Neural crest cell (in vitro differentiated cells): ENCODE measurements at regions not wholly inside any gene's neighbourhood (a gene's known extent, or its start where the extent isn't known, plus 50 kb on each side); places are given as distances from the start of the nearest gene placed in this dataset.

Experiments
- DNase-seq: peaks from one replicate; pipeline ENCODE4 v3.0.0; 2021; ENCODE audit warnings: low read depth, mixed read lengths, low spot score
- H3K27ac Mint-ChIP-seq: one replicate; pipeline ENCODE4 v1.8.0; 2021; ENCODE audit warnings: mild to moderate bottlenecking, mixed read lengths; ENCODE audit not compliant: unreplicated experiment
- H3K27me3 Mint-ChIP-seq: 2 replicates; pipeline ENCODE4 v1.8.0; 2021; ENCODE audit warnings: low read depth, mild to moderate bottlenecking, mixed read lengths
- H3K36me3 Mint-ChIP-seq: 2 replicates; pipeline ENCODE4 v1.8.0; 2021; ENCODE audit warnings: low read depth, mild to moderate bottlenecking, mixed read lengths
- H3K4me1 Mint-ChIP-seq: 2 replicates; pipeline ENCODE4 v1.8.0; 2021; ENCODE audit warnings: mixed read lengths
- H3K4me3 Mint-ChIP-seq: one replicate; pipeline ENCODE4 v1.8.0; 2021; ENCODE audit warnings: mild to moderate bottlenecking, mixed read lengths
- H3K9me3 Mint-ChIP-seq: 2 replicates; pipeline ENCODE4 v1.8.0; 2021; ENCODE audit warnings: mixed read lengths
- TF ChIP-seq, protein P1 (sequence below): fragments of 200-600 bp; sonication (generic); conservative IDR thresholded peaks from 2 replicates; pipeline ENCODE4 v1.5.0; 2021; ENCODE audit warnings: antibody characterized with exemption, mild to moderate bottlenecking

DNA sequence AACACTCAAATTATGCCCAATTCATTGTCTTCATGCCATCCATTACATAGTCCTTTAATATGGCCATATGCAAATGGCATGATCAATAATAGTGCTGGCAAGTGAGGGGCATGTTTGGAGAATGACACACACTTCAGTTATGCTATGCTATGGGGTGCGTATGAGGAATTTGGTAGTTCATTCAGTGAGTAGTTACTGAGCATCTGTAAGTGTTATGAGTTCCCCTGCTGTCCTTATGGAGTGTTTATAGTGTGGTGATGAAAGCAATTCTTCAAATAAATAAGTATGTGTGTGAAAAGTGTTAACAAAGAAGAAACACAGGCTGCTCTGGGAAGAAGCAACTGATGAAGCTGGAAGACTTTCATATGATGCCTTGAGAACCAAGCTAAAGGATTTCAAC lies 383.7 kb upstream of the SLC14A2 start:
- no peaks in the 10 kb centered on the region for H3K36me3 Mint-ChIP-seq

GRCh38 chr18:45232061-45232460 lies 383.2 kb upstream of the SLC14A2 start:
- H3K4me3 Mint-ChIP-seq = no peak overlapping the region
- TF ChIP-seq, protein P1, sequence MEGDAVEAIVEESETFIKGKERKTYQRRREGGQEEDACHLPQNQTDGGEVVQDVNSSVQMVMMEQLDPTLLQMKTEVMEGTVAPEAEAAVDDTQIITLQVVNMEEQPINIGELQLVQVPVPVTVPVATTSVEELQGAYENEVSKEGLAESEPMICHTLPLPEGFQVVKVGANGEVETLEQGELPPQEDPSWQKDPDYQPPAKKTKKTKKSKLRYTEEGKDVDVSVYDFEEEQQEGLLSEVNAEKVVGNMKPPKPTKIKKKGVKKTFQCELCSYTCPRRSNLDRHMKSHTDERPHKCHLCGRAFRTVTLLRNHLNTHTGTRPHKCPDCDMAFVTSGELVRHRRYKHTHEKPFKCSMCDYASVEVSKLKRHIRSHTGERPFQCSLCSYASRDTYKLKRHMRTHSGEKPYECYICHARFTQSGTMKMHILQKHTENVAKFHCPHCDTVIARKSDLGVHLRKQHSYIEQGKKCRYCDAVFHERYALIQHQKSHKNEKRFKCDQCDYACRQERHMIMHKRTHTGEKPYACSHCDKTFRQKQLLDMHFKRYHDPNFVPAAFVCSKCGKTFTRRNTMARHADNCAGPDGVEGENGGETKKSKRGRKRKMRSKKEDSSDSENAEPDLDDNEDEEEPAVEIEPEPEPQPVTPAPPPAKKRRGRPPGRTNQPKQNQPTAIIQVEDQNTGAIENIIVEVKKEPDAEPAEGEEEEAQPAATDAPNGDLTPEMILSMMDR = no peak
- H3K27me3 Mint-ChIP-seq = no peaks in the 10 kb centered on the region
- H3K4me1 Mint-ChIP-seq = peaks cover 18% of the 10 kb centered on the region
- no peak for DNase-seq
- H3K27ac Mint-ChIP-seq = no peak overlapping the region
- peaks cover 8% of the 10 kb centered on the region for H3K9me3 Mint-ChIP-seq
- no peaks in the 10 kb centered on the region for H3K36me3 Mint-ChIP-seq

More for the DNA sequence above, 383.7 kb upstream of the SLC14A2 start:
- Mint-ChIP-seq H3K27ac (peak overlapping the region; percentile 54), H3K9me3 (peaks cover 8% of the 10 kb centered on the region), H3K4me3 (no peak overlapping the region), H3K4me1 (peaks cover 14% of the 10 kb centered on the region), H3K27me3 (no peaks in the 10 kb centered on the region)
- no peak for DNase-seq
- TF ChIP-seq, protein P1 = no peak

GRCh38 chr18:45236676-45237075 lies 378.6 kb upstream of the SLC14A2 start:
- H3K27ac Mint-ChIP-seq = peak overlapping the region; percentile 22
- H3K27me3 Mint-ChIP-seq = no peaks in the 10 kb centered on the region
- H3K36me3 Mint-ChIP-seq = no peaks in the 10 kb centered on the region
- peaks cover 39% of the 10 kb centered on the region for H3K4me1 Mint-ChIP-seq
- TF ChIP-seq, protein P1 = no peak
- H3K9me3 Mint-ChIP-seq = peaks cover 6% of the 10 kb centered on the region
- no peak overlapping the region for H3K4me3 Mint-ChIP-seq
- DNase-seq = no peak

DNA sequence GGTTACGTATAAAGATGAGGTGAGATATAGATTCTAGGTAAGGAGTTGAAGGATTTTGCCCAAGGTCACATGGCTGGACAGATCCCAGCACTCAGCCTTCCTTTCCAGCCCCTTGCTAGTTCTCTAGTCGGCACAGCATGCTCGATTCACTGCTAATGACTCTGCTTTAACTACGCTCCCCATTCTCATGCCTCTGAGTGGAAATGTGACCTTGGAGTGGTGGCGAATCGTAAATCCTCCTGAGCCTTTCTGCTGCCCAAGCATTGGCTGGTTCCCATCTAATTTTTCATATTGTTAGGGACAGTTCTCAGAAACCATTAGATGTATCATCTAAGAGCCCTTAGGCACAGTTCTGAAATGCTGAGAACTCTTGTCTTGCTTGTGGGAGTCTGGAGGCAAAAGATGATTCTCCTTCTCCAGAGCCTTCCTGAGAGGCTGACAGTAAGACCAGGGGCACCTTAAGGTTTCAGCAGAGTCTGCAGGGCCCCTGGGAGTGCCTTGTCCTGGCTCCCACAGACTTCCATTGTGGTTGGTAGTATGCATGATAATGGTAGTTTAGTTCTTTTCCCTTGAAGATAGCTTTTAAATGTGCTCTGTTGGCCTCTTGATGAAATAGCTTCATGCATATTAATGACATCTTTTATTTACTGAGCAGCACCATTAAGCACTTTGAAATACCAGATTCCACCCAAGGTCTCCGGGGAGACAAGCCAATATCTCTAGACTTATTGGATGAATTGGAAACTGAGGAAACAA lies 377.8 kb upstream of the SLC14A2 start:
- peak overlapping the region; percentile 4 for H3K4me3 Mint-ChIP-seq
- peaks cover 34% of the 10 kb centered on the region for H3K4me1 Mint-ChIP-seq
- no peaks in the 10 kb centered on the region for H3K36me3 Mint-ChIP-seq
- TF ChIP-seq, protein P1 = no peak
- no peaks in the 10 kb centered on the region for H3K27me3 Mint-ChIP-seq
- peak overlapping the region; percentile 22 for H3K27ac Mint-ChIP-seq
- no peak for DNase-seq
- no peaks in the 10 kb centered on the region for H3K9me3 Mint-ChIP-seq

DNA sequence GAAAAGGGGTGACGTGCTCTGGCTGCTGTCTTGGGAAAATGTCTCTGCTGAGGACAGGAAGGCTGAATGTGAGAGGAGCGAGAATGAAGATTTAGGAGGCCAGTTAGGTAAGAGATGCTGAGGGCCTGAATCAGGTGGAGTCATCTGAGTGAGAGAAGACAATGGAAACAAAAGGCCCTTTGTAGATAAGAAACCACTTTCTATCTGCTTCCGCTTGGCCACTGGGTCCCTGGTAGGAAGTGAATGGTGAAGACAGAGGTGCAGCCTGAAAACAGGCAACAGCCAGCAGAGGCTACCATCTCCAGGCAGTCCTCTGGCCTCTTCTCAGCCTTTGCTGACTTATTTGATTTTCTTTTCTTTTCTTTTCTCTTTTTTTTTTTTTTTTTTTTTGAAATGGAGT lies 374.0 kb upstream of the SLC14A2 start:
- no peak for DNase-seq
- H3K4me3 Mint-ChIP-seq = no peak overlapping the region
- TF ChIP-seq, protein P1 = no peak
- no peaks in the 10 kb centered on the region for H3K9me3 Mint-ChIP-seq
- H3K27me3 Mint-ChIP-seq = no peaks in the 10 kb centered on the region
- H3K27ac Mint-ChIP-seq = peak overlapping the region; percentile 58
- no peaks in the 10 kb centered on the region for H3K36me3 Mint-ChIP-seq
- peaks cover 28% of the 10 kb centered on the region for H3K4me1 Mint-ChIP-seq
